Bronchial epithelial cell (primary cell): ENCODE measurements at regions not wholly inside any gene's neighbourhood (a gene's known extent, or its start where the extent isn't known, plus 50 kb on each side); places are given as distances from the start of the nearest gene placed in this dataset.
"Not testable (repeated sequence)": the region's sequence is repeated elsewhere in the genome, so short reads cannot be mapped to it uniquely, and the experiment has no call there.

Experiments used
- DNase-seq: peaks from one replicate; pipeline ENCODE4 v3.0.0-alpha.2; 2010; ENCODE audit warnings: low read depth
- FAIRE-seq: peaks from 2 replicates; lab custom pipeline; 2011; peaks lifted over from hg19 to GRCh38; lab: Jason Lieb, UNC
- H3K27me3 ChIP-seq: 2 replicates; pipeline ENCODE4 v1.5.1; 2011; ENCODE audit warnings: low read length; ENCODE audit not compliant: control insufficient read depth, insufficient read depth
- H3K36me3 ChIP-seq: 2 replicates; pipeline ENCODE4 v1.5.1; 2011; ENCODE audit warnings: low read length; ENCODE audit not compliant: control insufficient read depth, insufficient read depth
- H3K4me3 ChIP-seq: 2 replicates; pipeline ENCODE4 v1.5.1; 2011; ENCODE audit warnings: mild to moderate bottlenecking, low read depth, low read length, control low read depth
- CTCF ChIP-seq: IDR thresholded peaks from 2 replicates; pipeline ENCODE4 v1.5.1; 2011; ENCODE audit warnings: mild to moderate bottlenecking, moderate library complexity, low read length, control low read depth, inconsistent platforms; ENCODE audit not compliant: insufficient read depth, severe bottlenecking

- no peak for FAIRE-seq
- no peak for TF ChIP-seq CTCF
- H3K27me3 ChIP-seq = no peaks in the 10 kb centered on the region
Observed at GRCh38 chr4:79682801-79683530, 274.9 kb upstream of the GK2 start.

GRCh38 chr4:79682161-79682560, 274.1 kb upstream of the GK2 start:
- FAIRE-seq = peak; percentile 36
- Histone ChIP-seq H3K27me3 (no peaks in the 10 kb centered on the region), H3K4me3 (no peak overlapping the region), H3K36me3 (no peaks in the 10 kb centered on the region)
- DNase-seq = peak; percentile 7
- no peak for TF ChIP-seq CTCF

More at GRCh38 chr4:79682801-79683530, 274.9 kb upstream of the GK2 start:
- Histone ChIP-seq H3K4me3 (no peak overlapping the region), H3K36me3 (no peaks in the 10 kb centered on the region)
- DNase-seq = no peak

- Histone ChIP-seq H3K27me3 (no peaks in the 10 kb centered on the region), H3K36me3 (no peaks in the 10 kb centered on the region), H3K4me3 (no peak overlapping the region)
- no peak for TF ChIP-seq CTCF
- DNase-seq = no peak
- FAIRE-seq = no peak
Observed at GRCh38 chr4:79679859-79680258, 271.8 kb upstream of the GK2 start.

- no peak for TF ChIP-seq CTCF
- no peak for FAIRE-seq
- no peaks in the 10 kb centered on the region for H3K36me3 ChIP-seq
Observed at GRCh38 chr4:79678472-79679202, 270.6 kb upstream of the GK2 start.

GRCh38 chr4:79676705-79677104, 268.7 kb upstream of the GK2 start:
- FAIRE-seq (no peak), DNase-seq (peak; percentile 21)
- no peak for TF ChIP-seq CTCF
- H3K36me3 ChIP-seq = no peaks in the 10 kb centered on the region
- no peaks in the 10 kb centered on the region for H3K27me3 ChIP-seq
- no peak overlapping the region for H3K4me3 ChIP-seq

More at GRCh38 chr4:79678472-79679202, 270.6 kb upstream of the GK2 start:
- DNase-seq = no peak
- Histone ChIP-seq H3K4me3 (no peak overlapping the region), H3K27me3 (no peaks in the 10 kb centered on the region)

- not testable (repeated sequence) for H3K27me3 ChIP-seq, DNase-seq, H3K36me3 ChIP-seq, FAIRE-seq, H3K4me3 ChIP-seq
Observed at GRCh38 chr4:79674906-79675305, 266.9 kb upstream of the GK2 start.
